ENCODE measurements at regions not wholly inside any gene's neighbourhood (a gene's known extent, or its start where the extent isn't known, plus 50 kb on each side); places are given as distances from the start of the nearest gene placed in this dataset.

GRCh38 chr20:12321736-12322135 lies 404.0 kb downstream of the BTBD3 start:
- TF ChIP-seq, protein P1, sequence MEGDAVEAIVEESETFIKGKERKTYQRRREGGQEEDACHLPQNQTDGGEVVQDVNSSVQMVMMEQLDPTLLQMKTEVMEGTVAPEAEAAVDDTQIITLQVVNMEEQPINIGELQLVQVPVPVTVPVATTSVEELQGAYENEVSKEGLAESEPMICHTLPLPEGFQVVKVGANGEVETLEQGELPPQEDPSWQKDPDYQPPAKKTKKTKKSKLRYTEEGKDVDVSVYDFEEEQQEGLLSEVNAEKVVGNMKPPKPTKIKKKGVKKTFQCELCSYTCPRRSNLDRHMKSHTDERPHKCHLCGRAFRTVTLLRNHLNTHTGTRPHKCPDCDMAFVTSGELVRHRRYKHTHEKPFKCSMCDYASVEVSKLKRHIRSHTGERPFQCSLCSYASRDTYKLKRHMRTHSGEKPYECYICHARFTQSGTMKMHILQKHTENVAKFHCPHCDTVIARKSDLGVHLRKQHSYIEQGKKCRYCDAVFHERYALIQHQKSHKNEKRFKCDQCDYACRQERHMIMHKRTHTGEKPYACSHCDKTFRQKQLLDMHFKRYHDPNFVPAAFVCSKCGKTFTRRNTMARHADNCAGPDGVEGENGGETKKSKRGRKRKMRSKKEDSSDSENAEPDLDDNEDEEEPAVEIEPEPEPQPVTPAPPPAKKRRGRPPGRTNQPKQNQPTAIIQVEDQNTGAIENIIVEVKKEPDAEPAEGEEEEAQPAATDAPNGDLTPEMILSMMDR (IDR thresholded peaks at IDR 0.05), result no peak
- TF ChIP-seq EP300 (IDR thresholded peaks at IDR 0.05) (no peak), POLR2A (IDR thresholded peaks at IDR 0.05) (no peak)

Data from tibial nerve (tissue), 4 donors.